HCT116 (cell line): ENCODE measurements at regions not wholly inside any gene's neighbourhood (a gene's known extent, or its start where the extent isn't known, plus 50 kb on each side); places are given as distances from the start of the nearest gene placed in this dataset.

ENCODE experiments used
- ATAC-seq: fragments of 200-7000 bp; cut with Tn5 transposase; 2 replicates; pipeline ENCODE4 v1.9.1; 2020; ENCODE audit warnings: mild to moderate bottlenecking, moderate library complexity
- BruUV-seq: library from RNA; stranded (reverse); fragments of 400-500 nt; replicated peaks from 2 replicates; lab custom pipeline; 2021; lab: Mats Ljungman, UMichigan
- CTCF ChIA-PET: fragments of 300-600 bp; sonication (Branson Sonifier 250); formaldehyde crosslinking; loops from one replicate; lab custom pipeline; 2021; ENCODE audit warnings: antibody characterized with exemption; lab: Charles Lee
- POLR2A ChIA-PET: fragments of 300-600, 350-600 bp; sonication (Branson Sonifier 250); formaldehyde crosslinking; loops from one replicate; lab custom pipeline; 2021; ENCODE audit warnings: antibody characterized with exemption; lab: Charles Lee
- RAD21 ChIA-PET, 2 experiments: fragments of 300-600 bp; sonication (Branson Sonifier 250); formaldehyde crosslinking; loops; one replicate each; lab custom pipeline; 2023; ENCODE audit warnings: low total read pairs in 2 of 2; ENCODE audit not compliant: uncharacterized antibody in 2 of 2, unreplicated experiment in 2 of 2, low non-redundant PET in 1 of 2; lab: Charles Lee
- DNase-seq: peaks from one replicate; pipeline ENCODE4 v3.0.0-alpha.2; 2010; ENCODE audit warnings: low read depth, low spot score
- H2AFZ ChIP-seq: fragments of 200-600 bp; shearing (Covaris generic), sonication (generic); 2 replicates; pipeline ENCODE4 v1.6.1; 2017; ENCODE audit warnings: low read depth, mixed run types, mixed read lengths, antibody characterized with exemption, low read length; ENCODE audit not compliant: poor library complexity, severe bottlenecking
- H3K27ac ChIP-seq: 2 replicates; pipeline ENCODE4 v1.5.1; 2012; ENCODE audit warnings: low read depth, low read length
- H3K27me3 ChIP-seq: fragments of 200-600 bp; sonication (generic); 2 replicates; pipeline ENCODE4 v1.6.1; 2016; ENCODE audit warnings: mixed run types, low read length, mixed read lengths; ENCODE audit not compliant: insufficient read depth
- H3K36me3 ChIP-seq, 2 experiments: fragments of 200-500 bp in 1 of 2; fragments of 200-600 bp in 1 of 2; sonication (Bioruptor generic) in 1 of 2; sonication (generic) in 1 of 2; 2 replicates each; pipeline versions ENCODE4 v1.5.1 to v1.6.1; 2014 to 2016; ENCODE audit warnings: low read length in 2 of 2, inconsistent platforms in 1 of 2, mixed read lengths in 1 of 2, mixed run types in 1 of 2; ENCODE audit not compliant: insufficient read depth in 2 of 2, control insufficient read depth in 1 of 2
- H3K4me1 ChIP-seq, 2 experiments: fragments of 200-600 bp in 1 of 2; sonication (generic) in 1 of 2; 2 replicates each; pipeline versions ENCODE4 v1.5.1 to v1.6.1; 2012 to 2017; ENCODE audit warnings: low read length in 2 of 2, inconsistent platforms in 1 of 2, mild to moderate bottlenecking in 1 of 2, mixed read lengths in 1 of 2, mixed run types in 1 of 2, moderate library complexity in 1 of 2; ENCODE audit not compliant: insufficient read depth in 2 of 2, control insufficient read depth in 1 of 2
- H3K4me2 ChIP-seq: fragments of 200-600 bp; sonication (generic); 2 replicates; pipeline ENCODE4 v1.6.1; 2017; ENCODE audit warnings: mixed run types, low read length, mixed read lengths
- H3K4me3 ChIP-seq, 2 experiments: fragments of 200-600 bp in 1 of 2; sonication (generic) in 1 of 2; replicated peaks in 1 of 2; 2 replicates each; pipeline ENCODE4 v1.5.1; 2011 to 2016; ENCODE audit warnings: low read length in 2 of 2, control low read depth in 1 of 2, low read depth in 1 of 2, mild to moderate bottlenecking in 1 of 2, mixed read lengths in 1 of 2, mixed run types in 1 of 2
- H3K79me2 ChIP-seq: fragments of 200-600 bp; sonication (generic); 2 replicates; pipeline ENCODE4 v1.6.1; 2017; ENCODE audit warnings: mild to moderate bottlenecking, mixed run types, low read length, moderate library complexity, mixed read lengths; ENCODE audit not compliant: insufficient read depth
- H3K9ac ChIP-seq: fragments of 200-600 bp; sonication (generic); 2 replicates; pipeline ENCODE4 v1.6.1; 2016; ENCODE audit warnings: low read length, mixed read lengths
- H3K9me2 ChIP-seq: fragments of 200-600 bp; sonication (generic), shearing (Covaris generic); 2 replicates; pipeline ENCODE4 v1.6.1; 2017; ENCODE audit warnings: mixed run types, mild to moderate bottlenecking, moderate library complexity; ENCODE audit not compliant: insufficient read depth
- H3K9me3 ChIP-seq, 2 experiments: fragments of 200-500 bp in 1 of 2; fragments of 200-600 bp in 1 of 2; sonication (Bioruptor generic) in 1 of 2; sonication (generic) in 1 of 2; 2 replicates each; pipeline ENCODE4 v1.6.1; 2014 to 2017; ENCODE audit warnings: low read length in 2 of 2, mixed read lengths in 2 of 2, inconsistent platforms in 1 of 2, low read depth in 1 of 2, mild to moderate bottlenecking in 1 of 2, mixed run types in 1 of 2, moderate library complexity in 1 of 2; ENCODE audit not compliant: control insufficient read depth in 1 of 2, insufficient read depth in 1 of 2
- H4K20me1 ChIP-seq: fragments of 200-600 bp; sonication (generic), shearing (Covaris generic); 2 replicates; pipeline ENCODE4 v1.6.1; 2017; ENCODE audit warnings: mixed run types, mild to moderate bottlenecking, moderate library complexity; ENCODE audit not compliant: insufficient read depth
- CEBPB ChIP-seq: IDR thresholded peaks from 2 replicates; pipeline ENCODE4 v1.6.1; 2012; ENCODE audit warnings: low read depth
- EGR1 ChIP-seq: IDR thresholded peaks from 2 replicates; pipeline ENCODE4 v1.6.1; 2012; ENCODE audit warnings: low read depth
- JUND ChIP-seq: IDR thresholded peaks from 2 replicates; pipeline ENCODE4 v1.6.1; 2012
- MAX ChIP-seq: IDR thresholded peaks from 2 replicates; pipeline ENCODE4 v1.6.1; 2012
- POLR2AphosphoS5 ChIP-seq: IDR thresholded peaks from 2 replicates; pipeline ENCODE4 v1.6.1; 2011; ENCODE audit warnings: mild to moderate bottlenecking, low read depth, low read length, moderate library complexity
- RAD21 ChIP-seq: IDR thresholded peaks from 2 replicates; pipeline ENCODE4 v1.6.1; 2012; ENCODE audit warnings: low read depth, mild to moderate bottlenecking
- SP1 ChIP-seq: IDR thresholded peaks from 2 replicates; pipeline ENCODE4 v1.6.1; 2012; ENCODE audit warnings: low read depth
- SRF ChIP-seq: IDR thresholded peaks from 2 replicates; pipeline ENCODE4 v1.6.1; 2012; ENCODE audit warnings: low read depth
- ZFX ChIP-seq: fragments of 450-650 bp; IDR thresholded peaks from 2 replicates; pipeline ENCODE4 v1.6.1; 2017
- intact Hi-C: fragments of 100-400 bp; cut with micrococcal nuclease; formaldehyde crosslinking; loops from 2 replicates; pipeline ENCODE4 v1.10.0; 2022
- TF ChIP-seq, protein P1 (sequence below): IDR thresholded peaks from 2 replicates; pipeline ENCODE4 v1.6.1; 2012; ENCODE audit warnings: low read depth

DNA sequence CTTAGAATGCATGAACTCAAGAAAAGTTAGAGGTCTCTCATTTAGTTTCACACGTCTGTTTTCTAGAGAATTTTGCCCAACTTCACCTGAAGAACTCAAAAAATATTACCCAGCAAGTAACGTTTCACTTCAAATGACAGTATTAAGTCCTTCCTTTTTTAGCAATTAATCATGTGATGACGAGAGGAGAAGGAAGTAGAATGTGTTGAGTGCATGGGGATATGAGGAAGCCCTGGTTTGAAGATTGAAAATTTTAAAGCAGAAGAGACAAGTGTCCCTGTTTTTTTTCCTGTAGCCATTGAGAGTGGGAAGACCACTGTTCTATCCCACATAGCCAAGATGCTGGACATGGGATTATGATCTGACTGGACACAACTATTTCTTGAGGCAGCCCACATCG is 406.3 kb upstream of the CPEB2 start:
- no peak overlapping the region for H3K9ac ChIP-seq
- no peak for TF ChIP-seq EGR1
- no peak for TF ChIP-seq MAX
- TF ChIP-seq ZFX: no peak
- no peak for TF ChIP-seq SRF
- no peak for TF ChIP-seq SP1
- TF ChIP-seq POLR2AphosphoS5: no peak
- no peak for TF ChIP-seq JUND
- TF ChIP-seq CEBPB: no peak
- TF ChIP-seq RAD21: no peak
- TF ChIP-seq, protein P1, sequence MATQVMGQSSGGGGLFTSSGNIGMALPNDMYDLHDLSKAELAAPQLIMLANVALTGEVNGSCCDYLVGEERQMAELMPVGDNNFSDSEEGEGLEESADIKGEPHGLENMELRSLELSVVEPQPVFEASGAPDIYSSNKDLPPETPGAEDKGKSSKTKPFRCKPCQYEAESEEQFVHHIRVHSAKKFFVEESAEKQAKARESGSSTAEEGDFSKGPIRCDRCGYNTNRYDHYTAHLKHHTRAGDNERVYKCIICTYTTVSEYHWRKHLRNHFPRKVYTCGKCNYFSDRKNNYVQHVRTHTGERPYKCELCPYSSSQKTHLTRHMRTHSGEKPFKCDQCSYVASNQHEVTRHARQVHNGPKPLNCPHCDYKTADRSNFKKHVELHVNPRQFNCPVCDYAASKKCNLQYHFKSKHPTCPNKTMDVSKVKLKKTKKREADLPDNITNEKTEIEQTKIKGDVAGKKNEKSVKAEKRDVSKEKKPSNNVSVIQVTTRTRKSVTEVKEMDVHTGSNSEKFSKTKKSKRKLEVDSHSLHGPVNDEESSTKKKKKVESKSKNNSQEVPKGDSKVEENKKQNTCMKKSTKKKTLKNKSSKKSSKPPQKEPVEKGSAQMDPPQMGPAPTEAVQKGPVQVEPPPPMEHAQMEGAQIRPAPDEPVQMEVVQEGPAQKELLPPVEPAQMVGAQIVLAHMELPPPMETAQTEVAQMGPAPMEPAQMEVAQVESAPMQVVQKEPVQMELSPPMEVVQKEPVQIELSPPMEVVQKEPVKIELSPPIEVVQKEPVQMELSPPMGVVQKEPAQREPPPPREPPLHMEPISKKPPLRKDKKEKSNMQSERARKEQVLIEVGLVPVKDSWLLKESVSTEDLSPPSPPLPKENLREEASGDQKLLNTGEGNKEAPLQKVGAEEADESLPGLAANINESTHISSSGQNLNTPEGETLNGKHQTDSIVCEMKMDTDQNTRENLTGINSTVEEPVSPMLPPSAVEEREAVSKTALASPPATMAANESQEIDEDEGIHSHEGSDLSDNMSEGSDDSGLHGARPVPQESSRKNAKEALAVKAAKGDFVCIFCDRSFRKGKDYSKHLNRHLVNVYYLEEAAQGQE: no peak
- no peaks in the 10 kb centered on the region for H3K4me1 ChIP-seq
- H3K4me2 ChIP-seq: no peak overlapping the region
- BruUV-seq: no TSS peak
- intact Hi-C loops: no loop called here
- DNase-seq (no peak), ATAC-seq (no peak)
- H3K79me2 ChIP-seq: no peaks in the 10 kb centered on the region
- no peaks in the 10 kb centered on the region for H3K27me3 ChIP-seq
- H2AFZ ChIP-seq: no peak overlapping the region
- ChIA-PET POLR2A (no interaction called here), RAD21 (no interaction called here), CTCF (no interaction called here)
- H4K20me1 ChIP-seq: no peaks in the 10 kb centered on the region
- no peaks in the 10 kb centered on the region for H3K9me2 ChIP-seq
- H3K9me3 ChIP-seq: peaks cover 0 to 2% of the 10 kb centered on the region in 2 experiments; a peak in 1 of 4 replicates
- no peak overlapping the region for H3K27ac ChIP-seq
- H3K4me3 ChIP-seq: no peak overlapping the region
- no peaks in the 10 kb centered on the region for H3K36me3 ChIP-seq
